ENCODE measurements at regions not wholly inside any gene's neighbourhood (a gene's known extent, or its start where the extent isn't known, plus 50 kb on each side); places are given as distances from the start of the nearest gene placed in this dataset.

GRCh38 chr1:106678279-106679050 is 378.0 kb upstream of the PRMT6 start:
- ChIA-PET RAD21 (ENCODE audit: unreplicated experiment) (no interaction called here), CTCF (no interaction called here), POLR2A (no interaction called here), SMC1A (ENCODE audit: uncharacterized antibody, unreplicated experiment) (no interaction called here)
- intact Hi-C loops (cut with micrococcal nuclease; ENCODE audit: unreplicated experiment) (no loop called here), in situ Hi-C loops (cut with MboI) (no loop called here)
- no peak for DNase-seq (ENCODE audit: low read depth, low spot score)
- H3K4me1 ChIP-seq (ENCODE audit: control insufficient read depth, insufficient read depth, low read length), result no peaks in the 10 kb centered on the region
- no peak overlapping the region for H3K4me3 ChIP-seq
- no peaks in the 10 kb centered on the region for H3K36me3 ChIP-seq (ENCODE audit: control insufficient read depth in 2 of 2, insufficient read depth in 2 of 2, low read length in 1 of 2)
- H3K79me2 ChIP-seq (ENCODE audit: control insufficient read depth, insufficient read depth, low read length), result no peaks in the 10 kb centered on the region
- no TSS peak for BruUV-seq (replicated peaks)
- no peaks in the 10 kb centered on the region for H3K9me3 ChIP-seq (replicated peaks; ENCODE audit: control insufficient read depth, insufficient read depth, low read length)
- 57% methylated on average over 3 of the region's 3 CpGs for WGBS (ENCODE audit: insufficient coverage, insufficient replicate concordance, low lambda C conversion rate, missing lambda C conversion rate)
- H3K27me3 ChIP-seq (replicated peaks in 1 of 2; ENCODE audit: control insufficient read depth in 2 of 2, insufficient read depth in 2 of 2, low read length in 1 of 2), result no peaks in the 10 kb centered on the region
- no peak overlapping the region for H3K4me2 ChIP-seq (ENCODE audit: control insufficient read depth, insufficient read depth)
- H3K9ac ChIP-seq (ENCODE audit: control insufficient read depth, insufficient read depth, low read length), result no peak overlapping the region
- FAIRE-seq, result no peak
- no peaks in the 10 kb centered on the region for H4K20me1 ChIP-seq (ENCODE audit: control insufficient read depth, insufficient read depth)
- H2AFZ ChIP-seq (ENCODE audit: control insufficient read depth, low read depth, low read length), result no peak overlapping the region
- ATAC-seq, result no peak
- H3K27ac ChIP-seq (ENCODE audit: control insufficient read depth, insufficient read depth), result no peak overlapping the region
- TF ChIP-seq ZNF592 (IDR thresholded peaks at IDR 0.05), result no peak
- TF ChIP-seq SREBF1 (IDR thresholded peaks at IDR 0.05; ENCODE audit: low read length), result no peak
- TF ChIP-seq PAX5 (IDR thresholded peaks at IDR 0.05; ENCODE audit: borderline replicate concordance, low read depth, low read length), result no peak
- TF ChIP-seq HDGF (IDR thresholded peaks at IDR 0.05), result no peak
- no peak for TF ChIP-seq CUX1 (IDR thresholded peaks at IDR 0.05; ENCODE audit: insufficient replicate concordance, low read depth, low read length)
- no peak for TF ChIP-seq MYC (IDR thresholded peaks at IDR 0.05; ENCODE audit: insufficient read depth, insufficient read length, insufficient replicate concordance, low read length, severe bottlenecking)
- no peak for TF ChIP-seq YY1 (IDR thresholded peaks at IDR 0.05; ENCODE audit: low read depth, low read length)
- no peak for TF ChIP-seq ESRRA (IDR thresholded peaks at IDR 0.05; ENCODE audit: low read length)
- no peak for TF ChIP-seq SPI1 (IDR thresholded peaks at IDR 0.05; ENCODE audit: borderline replicate concordance, insufficient read depth, low read depth, low read length)
- no peak for TF ChIP-seq RAD51 (IDR thresholded peaks at IDR 0.05)
- TF ChIP-seq MLLT1 (IDR thresholded peaks at IDR 0.05), result no peak

Measured in GM12878 (cell line).